ENCODE measurements at regions not wholly inside any gene's neighbourhood (a gene's known extent, or its start where the extent isn't known, plus 50 kb on each side); places are given as distances from the start of the nearest gene placed in this dataset.

DNA sequence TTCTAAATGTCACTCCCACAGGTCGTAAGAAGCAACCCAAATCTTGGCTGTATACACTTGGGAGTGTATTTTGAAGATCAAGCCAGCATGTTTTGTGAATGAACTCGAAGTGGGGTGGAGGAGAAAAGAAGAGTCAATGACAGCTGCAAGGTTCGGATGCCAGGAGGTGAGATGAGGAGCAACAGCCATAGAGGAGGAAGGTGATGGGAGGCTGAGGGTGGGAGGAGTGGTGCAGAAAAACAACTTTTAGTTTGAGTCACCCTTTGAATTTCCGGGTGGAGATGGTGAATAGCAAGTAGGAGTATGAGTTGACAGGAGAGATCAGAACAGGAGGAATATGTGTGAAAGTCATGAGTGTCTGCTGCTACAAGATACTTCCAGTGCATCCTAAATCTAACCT is 153.6 kb downstream of the DIRAS2 start:
- no peak overlapping the region for H3K4me3 Mint-ChIP-seq
- Histone ChIP-seq H3K27ac (ENCODE audit: low read depth) (no peak overlapping the region), H3K9me2 (ENCODE audit: insufficient read depth) (peaks cover 5% of the 10 kb centered on the region; the same call in 1 of the 2 replicates), H3K36me3 (ENCODE audit: insufficient read depth) (no peaks in the 10 kb centered on the region), H2AFZ (no peak overlapping the region), H3K79me2 (replicated peaks; ENCODE audit: insufficient read depth) (no peaks in the 10 kb centered on the region), H3K4me2 (no peak overlapping the region), H3K27me3 (ENCODE audit: insufficient read depth) (no peaks in the 10 kb centered on the region), H3K4me1 (ENCODE audit: insufficient read depth) (no peaks in the 10 kb centered on the region), H3K4me3 (no peak overlapping the region), H4K20me1 (replicated peaks; ENCODE audit: insufficient read depth) (no peaks in the 10 kb centered on the region), H3F3A (replicated peaks; ENCODE audit: low read depth) (no peaks in the 10 kb centered on the region)
- no peak overlapping the region for H3K27ac Mint-ChIP-seq
- H3K9me3 Mint-ChIP-seq: peaks cover 8% of the 10 kb centered on the region
- no peaks in the 10 kb centered on the region for H3K4me1 Mint-ChIP-seq
- no peak for TF ChIP-seq NANOG (IDR thresholded peaks at IDR 0.05; ENCODE audit: borderline replicate concordance)
- TF ChIP-seq EZH2 (IDR thresholded peaks at IDR 0.05; ENCODE audit: low read depth, unreplicated experiment): no peak
- no peak for TF ChIP-seq STAT1 (IDR thresholded peaks at IDR 0.05; ENCODE audit: unreplicated experiment)
- TF ChIP-seq, protein P1, sequence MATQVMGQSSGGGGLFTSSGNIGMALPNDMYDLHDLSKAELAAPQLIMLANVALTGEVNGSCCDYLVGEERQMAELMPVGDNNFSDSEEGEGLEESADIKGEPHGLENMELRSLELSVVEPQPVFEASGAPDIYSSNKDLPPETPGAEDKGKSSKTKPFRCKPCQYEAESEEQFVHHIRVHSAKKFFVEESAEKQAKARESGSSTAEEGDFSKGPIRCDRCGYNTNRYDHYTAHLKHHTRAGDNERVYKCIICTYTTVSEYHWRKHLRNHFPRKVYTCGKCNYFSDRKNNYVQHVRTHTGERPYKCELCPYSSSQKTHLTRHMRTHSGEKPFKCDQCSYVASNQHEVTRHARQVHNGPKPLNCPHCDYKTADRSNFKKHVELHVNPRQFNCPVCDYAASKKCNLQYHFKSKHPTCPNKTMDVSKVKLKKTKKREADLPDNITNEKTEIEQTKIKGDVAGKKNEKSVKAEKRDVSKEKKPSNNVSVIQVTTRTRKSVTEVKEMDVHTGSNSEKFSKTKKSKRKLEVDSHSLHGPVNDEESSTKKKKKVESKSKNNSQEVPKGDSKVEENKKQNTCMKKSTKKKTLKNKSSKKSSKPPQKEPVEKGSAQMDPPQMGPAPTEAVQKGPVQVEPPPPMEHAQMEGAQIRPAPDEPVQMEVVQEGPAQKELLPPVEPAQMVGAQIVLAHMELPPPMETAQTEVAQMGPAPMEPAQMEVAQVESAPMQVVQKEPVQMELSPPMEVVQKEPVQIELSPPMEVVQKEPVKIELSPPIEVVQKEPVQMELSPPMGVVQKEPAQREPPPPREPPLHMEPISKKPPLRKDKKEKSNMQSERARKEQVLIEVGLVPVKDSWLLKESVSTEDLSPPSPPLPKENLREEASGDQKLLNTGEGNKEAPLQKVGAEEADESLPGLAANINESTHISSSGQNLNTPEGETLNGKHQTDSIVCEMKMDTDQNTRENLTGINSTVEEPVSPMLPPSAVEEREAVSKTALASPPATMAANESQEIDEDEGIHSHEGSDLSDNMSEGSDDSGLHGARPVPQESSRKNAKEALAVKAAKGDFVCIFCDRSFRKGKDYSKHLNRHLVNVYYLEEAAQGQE (IDR thresholded peaks at IDR 0.05; ENCODE audit: unreplicated experiment): no peak
- no peak for TF ChIP-seq JUNB (IDR thresholded peaks at IDR 0.05; ENCODE audit: unreplicated experiment)
- TF ChIP-seq EZH2phosphoT487 (IDR thresholded peaks at IDR 0.05; ENCODE audit: unreplicated experiment): no peak
- no peak for TF ChIP-seq POLR2AphosphoS5 (IDR thresholded peaks at IDR 0.05; ENCODE audit: low read depth)
- TF ChIP-seq ZNF462 (CRISPR knock-in tag; IDR thresholded peaks at IDR 0.05): no peak
- no peak for TF ChIP-seq ZNF331 (CRISPR knock-in tag; IDR thresholded peaks at IDR 0.05; ENCODE audit: low read depth)
- no peak for TF ChIP-seq ZNF114 (CRISPR knock-in tag; IDR thresholded peaks at IDR 0.05)
- TF ChIP-seq, protein P2, sequence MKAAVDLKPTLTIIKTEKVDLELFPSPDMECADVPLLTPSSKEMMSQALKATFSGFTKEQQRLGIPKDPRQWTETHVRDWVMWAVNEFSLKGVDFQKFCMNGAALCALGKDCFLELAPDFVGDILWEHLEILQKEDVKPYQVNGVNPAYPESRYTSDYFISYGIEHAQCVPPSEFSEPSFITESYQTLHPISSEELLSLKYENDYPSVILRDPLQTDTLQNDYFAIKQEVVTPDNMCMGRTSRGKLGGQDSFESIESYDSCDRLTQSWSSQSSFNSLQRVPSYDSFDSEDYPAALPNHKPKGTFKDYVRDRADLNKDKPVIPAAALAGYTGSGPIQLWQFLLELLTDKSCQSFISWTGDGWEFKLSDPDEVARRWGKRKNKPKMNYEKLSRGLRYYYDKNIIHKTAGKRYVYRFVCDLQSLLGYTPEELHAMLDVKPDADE (IDR thresholded peaks at IDR 0.05): no peak
- no peak for TF ChIP-seq CREB1 (CRISPR knock-in tag; IDR thresholded peaks at IDR 0.05; ENCODE audit: low read depth)
- TF ChIP-seq CTCF (conservative IDR thresholded peaks at IDR 0.05; ENCODE audit: low read depth in 2 of 2): no peak
- ATAC-seq (no peak), DNase-seq (ENCODE audit: low spot score) (no peak)
- peaks cover 2% of the 10 kb centered on the region; the same call in 1 of the 3 replicates for H3K36me3 Mint-ChIP-seq (ENCODE audit: low read depth)
- peaks cover 3% of the 10 kb centered on the region for H3K27me3 Mint-ChIP-seq (ENCODE audit: insufficient read depth, low read depth, poor library complexity)

All from GM23338 (cell line).